ENCODE measurements at regions not wholly inside any gene's neighbourhood (a gene's known extent, or its start where the extent isn't known, plus 50 kb on each side); places are given as distances from the start of the nearest gene placed in this dataset.

DNA sequence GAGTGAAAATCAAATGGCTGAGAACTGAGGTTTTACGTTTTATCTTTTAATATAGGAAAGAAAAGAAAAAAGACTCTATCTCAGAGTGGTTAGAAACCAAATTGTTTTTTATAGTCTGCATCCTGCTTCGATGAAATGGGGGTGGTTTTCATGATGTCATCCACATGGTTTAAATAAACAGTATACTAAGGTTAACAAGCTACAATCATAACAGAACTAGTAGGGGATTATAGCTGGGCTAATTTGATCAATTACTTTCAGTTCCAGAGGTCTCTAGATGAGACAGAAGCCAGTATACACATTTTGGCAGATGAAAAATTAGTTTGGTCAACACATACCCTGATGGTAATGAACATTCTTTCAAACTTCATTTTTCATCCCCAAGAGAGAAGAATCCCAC lies 106.3 kb upstream of the SNX2 start:
- TF ChIP-seq, protein P1, sequence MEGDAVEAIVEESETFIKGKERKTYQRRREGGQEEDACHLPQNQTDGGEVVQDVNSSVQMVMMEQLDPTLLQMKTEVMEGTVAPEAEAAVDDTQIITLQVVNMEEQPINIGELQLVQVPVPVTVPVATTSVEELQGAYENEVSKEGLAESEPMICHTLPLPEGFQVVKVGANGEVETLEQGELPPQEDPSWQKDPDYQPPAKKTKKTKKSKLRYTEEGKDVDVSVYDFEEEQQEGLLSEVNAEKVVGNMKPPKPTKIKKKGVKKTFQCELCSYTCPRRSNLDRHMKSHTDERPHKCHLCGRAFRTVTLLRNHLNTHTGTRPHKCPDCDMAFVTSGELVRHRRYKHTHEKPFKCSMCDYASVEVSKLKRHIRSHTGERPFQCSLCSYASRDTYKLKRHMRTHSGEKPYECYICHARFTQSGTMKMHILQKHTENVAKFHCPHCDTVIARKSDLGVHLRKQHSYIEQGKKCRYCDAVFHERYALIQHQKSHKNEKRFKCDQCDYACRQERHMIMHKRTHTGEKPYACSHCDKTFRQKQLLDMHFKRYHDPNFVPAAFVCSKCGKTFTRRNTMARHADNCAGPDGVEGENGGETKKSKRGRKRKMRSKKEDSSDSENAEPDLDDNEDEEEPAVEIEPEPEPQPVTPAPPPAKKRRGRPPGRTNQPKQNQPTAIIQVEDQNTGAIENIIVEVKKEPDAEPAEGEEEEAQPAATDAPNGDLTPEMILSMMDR (IDR thresholded peaks at IDR 0.05; ENCODE audit: poor library complexity, severe bottlenecking) = no peak
- TF ChIP-seq SMC3 (conservative IDR thresholded peaks at IDR 0.05; ENCODE audit: poor library complexity) (no peak), EP300 (conservative IDR thresholded peaks at IDR 0.05; ENCODE audit: poor library complexity, severe bottlenecking) (no peak), MXI1 (conservative IDR thresholded peaks at IDR 0.05; ENCODE audit: poor library complexity, severe bottlenecking) (no peak)

Data from neural cell (in vitro differentiated cells).